HFFc6 (cell line): ENCODE measurements at regions not wholly inside any gene's neighbourhood (a gene's known extent, or its start where the extent isn't known, plus 50 kb on each side); places are given as distances from the start of the nearest gene placed in this dataset.

Experiments
- DNase-seq: peaks from one replicate; pipeline ENCODE4 v3.0.0-alpha.2; 2018
- H3K27ac Mint-ChIP-seq: 2 replicates; pipeline ENCODE4 v1.8.0; 2020; ENCODE audit warnings: mild to moderate bottlenecking, mixed read lengths
- H3K27me3 Mint-ChIP-seq: 2 replicates; pipeline ENCODE4 v1.8.0; 2021; ENCODE audit warnings: mild to moderate bottlenecking, moderate library complexity, mixed read lengths; ENCODE audit not compliant: insufficient read depth
- H3K36me3 Mint-ChIP-seq: 2 replicates; pipeline ENCODE4 v1.8.0; 2021; ENCODE audit warnings: low read depth, mixed read lengths
- H3K4me1 Mint-ChIP-seq: 2 replicates; pipeline ENCODE4 v1.8.0; 2020; ENCODE audit warnings: low read depth, mixed read lengths
- H3K4me3 Mint-ChIP-seq: 2 replicates; pipeline ENCODE4 v1.8.0; 2020; ENCODE audit warnings: mild to moderate bottlenecking, moderate library complexity, mixed read lengths
- H3K9me3 Mint-ChIP-seq: 2 replicates; pipeline ENCODE4 v1.8.0; 2020; ENCODE audit warnings: mild to moderate bottlenecking, mixed read lengths
- TF ChIP-seq, protein P1 (sequence below): fragments of 200-600 bp; sonication (generic); IDR thresholded peaks from 2 replicates; pipeline ENCODE4 v1.5.0; 2021; ENCODE audit warnings: antibody characterized with exemption, mild to moderate bottlenecking

DNA sequence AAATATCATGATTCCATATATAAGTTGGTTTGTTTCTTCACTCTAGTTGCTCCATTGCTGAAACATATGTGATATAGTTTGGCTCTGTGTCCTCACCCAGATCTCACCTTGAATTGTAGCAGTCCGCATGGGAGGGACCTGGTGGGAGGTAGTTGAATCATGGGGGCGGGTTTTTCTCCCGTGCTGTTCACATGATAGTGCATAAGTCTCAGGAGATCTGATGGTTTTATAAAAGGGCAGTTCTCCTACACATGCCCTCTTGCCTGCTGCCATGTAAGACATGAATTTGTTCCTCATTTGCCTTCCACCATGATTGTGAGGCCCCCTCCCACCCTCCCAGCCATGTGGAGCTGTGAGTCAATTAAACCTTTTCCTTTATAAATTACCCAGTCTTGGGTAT lies 915.5 kb downstream of the KCNJ2 start:
- peaks cover 5% of the 10 kb centered on the region; the same call in 1 of the 2 replicates for H3K4me1 Mint-ChIP-seq
- no peaks in the 10 kb centered on the region for H3K9me3 Mint-ChIP-seq
- H3K27ac Mint-ChIP-seq, result no peak overlapping the region
- DNase-seq, result no peak
- TF ChIP-seq, protein P1, sequence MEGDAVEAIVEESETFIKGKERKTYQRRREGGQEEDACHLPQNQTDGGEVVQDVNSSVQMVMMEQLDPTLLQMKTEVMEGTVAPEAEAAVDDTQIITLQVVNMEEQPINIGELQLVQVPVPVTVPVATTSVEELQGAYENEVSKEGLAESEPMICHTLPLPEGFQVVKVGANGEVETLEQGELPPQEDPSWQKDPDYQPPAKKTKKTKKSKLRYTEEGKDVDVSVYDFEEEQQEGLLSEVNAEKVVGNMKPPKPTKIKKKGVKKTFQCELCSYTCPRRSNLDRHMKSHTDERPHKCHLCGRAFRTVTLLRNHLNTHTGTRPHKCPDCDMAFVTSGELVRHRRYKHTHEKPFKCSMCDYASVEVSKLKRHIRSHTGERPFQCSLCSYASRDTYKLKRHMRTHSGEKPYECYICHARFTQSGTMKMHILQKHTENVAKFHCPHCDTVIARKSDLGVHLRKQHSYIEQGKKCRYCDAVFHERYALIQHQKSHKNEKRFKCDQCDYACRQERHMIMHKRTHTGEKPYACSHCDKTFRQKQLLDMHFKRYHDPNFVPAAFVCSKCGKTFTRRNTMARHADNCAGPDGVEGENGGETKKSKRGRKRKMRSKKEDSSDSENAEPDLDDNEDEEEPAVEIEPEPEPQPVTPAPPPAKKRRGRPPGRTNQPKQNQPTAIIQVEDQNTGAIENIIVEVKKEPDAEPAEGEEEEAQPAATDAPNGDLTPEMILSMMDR, result no peak
- no peak overlapping the region for H3K4me3 Mint-ChIP-seq
- H3K27me3 Mint-ChIP-seq, result no peaks in the 10 kb centered on the region
- H3K36me3 Mint-ChIP-seq, result no peaks in the 10 kb centered on the region

DNA sequence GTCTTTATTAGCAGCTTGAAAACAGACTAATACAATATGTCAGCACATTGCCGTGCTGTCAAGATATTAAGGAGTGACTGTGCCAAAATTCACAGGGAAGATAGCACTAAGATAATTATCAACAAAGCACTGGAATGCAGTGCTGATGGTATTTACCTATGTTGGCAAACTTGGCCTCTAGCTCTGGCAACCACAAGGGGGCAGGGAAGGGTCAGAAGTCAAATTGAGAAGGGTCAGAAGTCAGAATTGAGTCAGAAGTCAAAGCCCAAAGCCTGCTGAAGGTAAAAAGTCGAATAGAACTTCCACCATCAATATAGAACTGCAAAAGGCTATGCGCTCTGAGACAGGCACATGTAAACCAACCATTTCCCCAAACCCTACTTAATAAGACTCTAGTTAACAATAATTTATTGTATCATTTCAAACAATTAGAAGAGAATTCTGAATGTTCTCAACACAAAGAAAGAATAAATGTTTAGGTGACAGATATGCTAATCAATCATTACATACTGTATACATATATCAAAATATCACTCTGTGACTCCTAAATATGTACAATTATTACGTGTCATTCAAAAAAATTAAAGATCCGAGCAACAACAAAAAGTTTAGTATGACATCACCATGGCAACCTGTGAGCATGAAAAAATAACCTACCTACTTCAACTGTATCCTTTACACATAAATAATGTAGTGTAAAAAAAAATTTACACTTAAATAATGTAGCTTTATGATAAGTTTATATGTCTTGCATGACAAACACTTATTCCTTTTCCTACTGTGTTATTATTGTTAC lies 916.1 kb downstream of the KCNJ2 start:
- DNase-seq, result no peak
- TF ChIP-seq, protein P1, result peak; percentile 63

DNA sequence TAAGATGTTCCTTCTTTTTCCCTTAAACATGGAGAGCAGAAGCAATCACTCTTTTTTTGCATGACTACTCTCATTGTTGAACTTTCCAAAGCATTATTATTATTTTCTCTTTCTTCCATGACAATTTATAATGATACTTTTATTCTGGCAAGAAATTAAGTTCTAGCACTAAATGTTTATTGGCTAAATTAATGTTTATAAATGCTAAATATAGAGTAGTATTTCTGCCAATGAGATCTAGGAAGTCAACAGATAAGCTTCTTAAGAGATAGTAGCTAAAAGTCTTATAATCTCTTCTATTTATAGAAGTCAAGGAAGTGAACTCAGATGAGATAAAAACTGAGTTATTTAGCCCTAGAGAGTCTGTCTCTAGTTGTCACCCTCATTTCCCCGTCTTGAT lies 920.1 kb downstream of the KCNJ2 start:
- H3K27me3 Mint-ChIP-seq, result no peaks in the 10 kb centered on the region
- H3K4me1 Mint-ChIP-seq, result peaks cover 5% of the 10 kb centered on the region; the same call in 1 of the 2 replicates
- H3K27ac Mint-ChIP-seq, result no peak overlapping the region
- H3K9me3 Mint-ChIP-seq, result no peaks in the 10 kb centered on the region
- no peaks in the 10 kb centered on the region for H3K36me3 Mint-ChIP-seq
- TF ChIP-seq, protein P1, result no peak
- H3K4me3 Mint-ChIP-seq, result no peak overlapping the region
- no peak for DNase-seq

More for the DNA sequence above, 916.1 kb downstream of the KCNJ2 start:
- Mint-ChIP-seq H3K9me3 (no peaks in the 10 kb centered on the region), H3K36me3 (no peaks in the 10 kb centered on the region), H3K4me1 (peaks cover 5% of the 10 kb centered on the region; the same call in 1 of the 2 replicates), H3K27me3 (no peaks in the 10 kb centered on the region), H3K4me3 (no peak overlapping the region), H3K27ac (no peak overlapping the region)

DNA sequence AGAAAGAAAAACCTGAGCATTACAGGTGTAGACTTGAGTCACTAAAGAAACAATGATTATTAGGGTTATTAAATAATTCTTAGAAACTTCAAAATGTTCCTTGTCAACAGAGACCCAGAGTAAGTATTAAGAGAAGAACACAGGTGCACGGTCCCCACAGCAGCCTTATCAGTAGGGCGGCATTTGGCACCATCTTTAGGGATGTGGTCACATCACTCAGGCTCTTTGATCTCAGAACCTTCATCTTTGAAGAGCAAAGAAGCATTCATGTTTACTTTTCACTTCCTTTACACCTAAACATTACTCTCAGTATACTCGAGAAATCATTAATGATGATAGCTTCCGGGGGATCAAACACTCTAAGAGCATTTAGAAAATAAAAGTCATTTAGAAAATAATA lies 928.7 kb downstream of the KCNJ2 start:
- no peak for DNase-seq
- TF ChIP-seq, protein P1, result no peak
- Mint-ChIP-seq H3K4me1 (no peaks in the 10 kb centered on the region; the same call in 1 of the 2 replicates), H3K27me3 (peaks cover 11% of the 10 kb centered on the region), H3K4me3 (no peak overlapping the region), H3K9me3 (no peaks in the 10 kb centered on the region), H3K36me3 (no peaks in the 10 kb centered on the region), H3K27ac (no peak overlapping the region)

DNA sequence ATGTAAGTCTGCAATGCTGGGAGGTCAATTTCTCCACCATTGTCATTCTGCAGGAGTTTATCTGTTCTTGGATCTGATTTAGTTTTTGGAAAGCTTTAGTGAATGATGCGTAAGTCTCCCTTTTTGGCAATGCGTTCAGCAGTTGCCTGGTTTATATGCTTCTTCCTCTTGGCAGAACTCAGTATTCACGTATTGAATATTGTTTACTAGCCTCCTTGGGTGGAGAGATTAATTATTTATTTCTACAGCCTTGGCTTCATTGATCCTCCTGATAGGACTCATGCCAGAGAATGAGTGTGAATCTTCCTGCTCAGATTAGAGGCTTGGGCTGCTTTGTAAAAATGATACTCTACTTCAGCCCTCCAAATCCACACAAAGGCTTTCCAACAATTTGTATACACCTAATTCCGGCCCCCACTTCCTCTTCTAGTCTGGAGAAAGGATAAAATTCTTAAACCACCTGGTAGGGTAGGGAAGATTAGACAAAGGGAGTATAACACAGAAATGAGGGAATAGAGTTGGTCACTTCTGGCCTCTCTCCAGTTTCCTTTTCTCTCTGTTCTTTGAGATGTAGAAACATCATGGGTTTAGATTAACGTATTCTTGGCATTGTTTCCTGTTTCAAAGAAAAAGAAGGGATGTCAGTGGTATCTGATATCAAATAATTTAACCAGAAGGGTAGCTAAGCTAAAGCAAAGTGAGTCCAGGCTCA lies 929.8 kb downstream of the KCNJ2 start:
- TF ChIP-seq, protein P1, result no peak
- no peak overlapping the region for H3K4me3 Mint-ChIP-seq
- no peaks in the 10 kb centered on the region for H3K9me3 Mint-ChIP-seq
- H3K4me1 Mint-ChIP-seq, result no peaks in the 10 kb centered on the region; the same call in 1 of the 2 replicates
- no peak for DNase-seq
- H3K27ac Mint-ChIP-seq, result no peak overlapping the region
- H3K36me3 Mint-ChIP-seq, result no peaks in the 10 kb centered on the region
- H3K27me3 Mint-ChIP-seq, result peaks cover 11% of the 10 kb centered on the region
